Uterus (tissue), 2 donors: ENCODE measurements at regions not wholly inside any gene's neighbourhood (a gene's known extent, or its start where the extent isn't known, plus 50 kb on each side); places are given as distances from the start of the nearest gene placed in this dataset.

Experiments used
- POLR2A ChIP-seq, 2 donors: fragments of 450-650 bp; IDR thresholded peaks; one replicate each; pipeline ENCODE4 v1.6.1; 2016; ENCODE audit warnings: antibody characterized with exemption in 2 of 2, mild to moderate bottlenecking in 1 of 2, moderate library complexity in 1 of 2
- TF ChIP-seq, protein P1 (sequence below), 4 experiments: fragments of 200-600 bp in 2 of 4; fragments of 450-650 bp in 2 of 4; sonication (generic) in 2 of 4; IDR thresholded peaks; one replicate each; pipeline ENCODE4 v1.5.1; 2016 to 2019; ENCODE audit warnings: antibody characterized with exemption in 4 of 4, mild to moderate bottlenecking in 2 of 4, moderate library complexity in 1 of 4

DNA sequence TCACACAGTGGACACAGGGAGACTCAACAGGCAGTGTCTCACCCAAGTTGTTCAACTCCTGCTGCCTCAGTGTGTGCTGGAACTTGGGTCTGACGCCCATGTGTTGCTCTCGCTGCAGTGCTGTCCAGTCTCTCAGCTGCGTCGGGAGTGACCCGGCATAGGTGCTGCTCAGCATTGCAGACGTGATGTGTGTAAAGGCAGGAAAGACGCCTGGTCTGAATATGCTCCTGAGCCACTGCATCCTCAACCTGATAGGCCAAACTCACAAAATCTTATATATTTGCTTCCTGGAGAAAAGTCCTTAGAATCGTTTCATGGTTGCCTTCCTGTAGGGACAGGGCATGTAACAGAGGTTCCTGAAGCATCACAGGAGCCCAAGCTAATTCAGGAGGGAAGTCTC is 152.9 kb downstream of the INSIG2 start:
- TF ChIP-seq, protein P1, sequence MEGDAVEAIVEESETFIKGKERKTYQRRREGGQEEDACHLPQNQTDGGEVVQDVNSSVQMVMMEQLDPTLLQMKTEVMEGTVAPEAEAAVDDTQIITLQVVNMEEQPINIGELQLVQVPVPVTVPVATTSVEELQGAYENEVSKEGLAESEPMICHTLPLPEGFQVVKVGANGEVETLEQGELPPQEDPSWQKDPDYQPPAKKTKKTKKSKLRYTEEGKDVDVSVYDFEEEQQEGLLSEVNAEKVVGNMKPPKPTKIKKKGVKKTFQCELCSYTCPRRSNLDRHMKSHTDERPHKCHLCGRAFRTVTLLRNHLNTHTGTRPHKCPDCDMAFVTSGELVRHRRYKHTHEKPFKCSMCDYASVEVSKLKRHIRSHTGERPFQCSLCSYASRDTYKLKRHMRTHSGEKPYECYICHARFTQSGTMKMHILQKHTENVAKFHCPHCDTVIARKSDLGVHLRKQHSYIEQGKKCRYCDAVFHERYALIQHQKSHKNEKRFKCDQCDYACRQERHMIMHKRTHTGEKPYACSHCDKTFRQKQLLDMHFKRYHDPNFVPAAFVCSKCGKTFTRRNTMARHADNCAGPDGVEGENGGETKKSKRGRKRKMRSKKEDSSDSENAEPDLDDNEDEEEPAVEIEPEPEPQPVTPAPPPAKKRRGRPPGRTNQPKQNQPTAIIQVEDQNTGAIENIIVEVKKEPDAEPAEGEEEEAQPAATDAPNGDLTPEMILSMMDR (IDR thresholded peaks at IDR 0.05): no peak
- TF ChIP-seq POLR2A (IDR thresholded peaks at IDR 0.05): no peak
